HG03280 (cell line): ENCODE measurements at regions not wholly inside any gene's neighbourhood (a gene's known extent, or its start where the extent isn't known, plus 50 kb on each side); places are given as distances from the start of the nearest gene placed in this dataset.

Experiments
- ATAC-seq: cut with Tn5 transposase; IDR thresholded peaks from one replicate; pipeline ENCODE4 v1.9.1; 2021; ENCODE audit warnings: mild to moderate bottlenecking, moderate library complexity; ENCODE audit not compliant: unreplicated experiment

GRCh38 chr3:30258426-30259392 lies 347.7 kb upstream of the TGFBR2 start:
- no peak for ATAC-seq

GRCh38 chr3:30259730-30260129 lies 346.7 kb upstream of the TGFBR2 start:
- ATAC-seq: no peak

DNA sequence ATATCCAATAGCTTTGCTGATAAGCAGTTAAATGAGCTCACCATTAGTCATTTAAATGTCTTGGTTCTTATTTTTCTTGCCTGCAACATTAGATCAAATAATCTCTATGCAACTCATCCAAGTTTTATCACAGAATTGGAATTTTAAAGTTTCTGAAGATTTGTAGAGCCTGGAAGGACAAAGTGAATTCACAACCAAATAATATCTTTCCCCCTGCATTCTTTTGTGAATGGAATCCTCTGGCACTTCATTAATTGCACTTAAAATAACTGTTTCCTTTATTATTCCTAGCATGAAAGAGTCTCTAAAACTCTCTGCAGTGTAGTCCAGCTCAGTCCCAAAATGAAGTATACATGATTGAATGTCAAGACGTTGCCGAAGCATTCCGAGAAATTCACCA lies 345.6 kb upstream of the TGFBR2 start:
- no peak for ATAC-seq

DNA sequence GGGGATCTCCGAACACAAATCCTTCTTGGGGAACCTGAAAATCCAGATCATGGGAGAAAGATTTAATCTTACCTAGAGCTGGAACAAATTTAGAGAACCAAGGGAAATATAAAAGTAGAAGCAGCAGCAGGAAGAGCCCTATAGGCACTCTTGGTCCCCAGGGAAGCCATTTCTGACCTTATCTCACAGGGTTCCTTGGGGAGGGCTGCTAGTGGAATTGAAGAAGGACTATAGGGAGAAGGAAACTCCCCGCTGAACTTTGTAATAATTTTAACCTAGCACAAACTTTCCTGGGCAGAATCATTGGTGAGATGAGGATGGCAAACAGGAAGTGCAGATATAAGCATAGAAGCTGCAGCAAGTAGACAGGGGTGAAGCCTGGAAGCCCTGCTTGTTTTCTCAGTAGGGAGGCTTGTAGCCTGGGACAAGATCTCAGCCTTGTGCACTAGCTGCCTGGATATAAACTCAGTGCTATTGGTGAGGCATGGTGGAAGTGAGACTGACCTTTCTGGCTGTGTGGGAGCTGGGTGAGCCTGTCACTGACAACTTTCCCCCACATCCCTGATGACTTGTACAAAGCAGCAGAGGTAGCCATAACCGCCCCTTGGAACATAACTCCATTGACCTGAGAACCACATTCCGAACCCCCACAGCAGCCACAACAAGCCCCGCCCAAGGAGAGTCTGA lies 343.0 kb upstream of the TGFBR2 start:
- ATAC-seq: no peak

- ATAC-seq: no peak
Measured at GRCh38 chr3:30263925-30264313, 342.5 kb upstream of the TGFBR2 start.

GRCh38 chr3:30266524-30266923 lies 339.9 kb upstream of the TGFBR2 start:
- no peak for ATAC-seq

- no peak for ATAC-seq
Measured at GRCh38 chr3:30268288-30268687, 338.1 kb upstream of the TGFBR2 start.

DNA sequence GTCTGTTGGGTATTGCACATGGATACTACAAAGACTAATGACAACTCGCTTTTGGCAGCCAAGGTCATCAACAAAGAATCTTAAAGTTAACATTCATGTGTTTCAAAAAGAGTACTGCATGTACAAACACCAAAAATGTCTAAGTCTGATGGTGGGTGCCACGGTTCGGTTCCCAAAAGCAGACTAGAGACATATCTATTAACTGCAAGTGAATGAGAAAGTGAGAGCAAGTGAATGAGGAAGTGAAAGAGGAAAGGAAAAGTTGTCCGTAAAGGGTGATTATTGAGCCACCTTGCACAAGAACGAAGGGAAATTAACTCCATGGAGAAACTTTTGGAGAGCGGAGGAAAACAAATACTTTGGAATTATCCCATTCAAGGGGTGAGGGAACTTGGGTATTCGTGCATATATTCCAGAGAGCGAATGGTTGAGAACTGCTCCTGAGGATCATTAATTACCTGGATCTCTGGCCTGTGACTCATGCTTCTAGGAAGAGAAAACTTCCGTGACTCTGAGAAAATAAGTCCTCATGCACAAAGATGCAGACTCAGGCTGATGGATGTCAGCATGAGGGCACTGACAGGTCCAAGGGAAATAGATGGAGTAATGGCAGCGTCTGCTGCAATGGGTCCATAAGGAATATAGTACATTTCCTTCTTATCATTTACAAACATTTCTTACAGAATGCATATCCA lies 336.5 kb upstream of the TGFBR2 start:
- ATAC-seq: no peak

- ATAC-seq: no peak
Measured at GRCh38 chr3:30271781-30272180, 334.6 kb upstream of the TGFBR2 start.

GRCh38 chr3:30273304-30274072 lies 332.9 kb upstream of the TGFBR2 start:
- ATAC-seq: no peak

GRCh38 chr3:30277494-30277893 lies 328.9 kb upstream of the TGFBR2 start:
- no peak for ATAC-seq

GRCh38 chr3:30281526-30281925 lies 324.9 kb upstream of the TGFBR2 start:
- no peak for ATAC-seq

GRCh38 chr3:30282154-30282696 lies 324.2 kb upstream of the TGFBR2 start:
- no peak for ATAC-seq

DNA sequence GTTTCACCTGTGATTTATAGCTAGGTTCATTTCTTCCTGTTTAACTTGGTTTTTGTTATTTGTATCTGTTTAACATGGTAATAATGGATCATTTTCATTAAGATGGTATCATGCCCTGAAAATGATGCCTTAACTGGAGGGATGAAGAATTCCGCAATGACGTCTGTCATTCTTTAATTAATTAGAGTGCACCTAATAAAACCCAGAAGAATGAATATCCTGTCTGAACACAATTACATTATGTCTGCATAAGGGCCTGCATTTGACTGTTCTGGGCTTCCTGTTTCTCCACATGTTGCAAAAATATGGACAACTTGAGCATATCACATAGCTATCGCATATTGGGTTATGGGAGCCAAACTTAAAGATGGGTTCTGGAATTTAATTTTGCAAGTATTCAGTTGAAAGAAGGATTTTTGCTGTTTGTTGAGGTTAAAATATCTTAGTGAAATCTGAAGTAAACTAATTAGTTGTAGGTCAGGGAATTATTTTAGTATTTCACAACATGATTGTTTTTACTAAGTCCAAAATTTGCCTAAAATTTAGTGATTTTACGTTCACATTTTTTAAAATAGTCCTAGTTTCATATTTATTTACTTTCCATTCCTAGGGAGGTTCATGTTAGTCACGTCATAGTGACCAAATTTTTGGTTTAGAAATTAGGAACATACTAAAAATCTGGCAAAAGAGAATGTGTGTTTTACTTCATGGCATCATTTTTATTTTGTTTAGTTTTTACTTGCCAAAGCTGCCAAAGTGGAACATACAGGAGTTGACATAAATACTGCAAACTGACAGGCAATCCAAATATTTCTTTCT lies 321.0 kb upstream of the TGFBR2 start:
- no peak for ATAC-seq

DNA sequence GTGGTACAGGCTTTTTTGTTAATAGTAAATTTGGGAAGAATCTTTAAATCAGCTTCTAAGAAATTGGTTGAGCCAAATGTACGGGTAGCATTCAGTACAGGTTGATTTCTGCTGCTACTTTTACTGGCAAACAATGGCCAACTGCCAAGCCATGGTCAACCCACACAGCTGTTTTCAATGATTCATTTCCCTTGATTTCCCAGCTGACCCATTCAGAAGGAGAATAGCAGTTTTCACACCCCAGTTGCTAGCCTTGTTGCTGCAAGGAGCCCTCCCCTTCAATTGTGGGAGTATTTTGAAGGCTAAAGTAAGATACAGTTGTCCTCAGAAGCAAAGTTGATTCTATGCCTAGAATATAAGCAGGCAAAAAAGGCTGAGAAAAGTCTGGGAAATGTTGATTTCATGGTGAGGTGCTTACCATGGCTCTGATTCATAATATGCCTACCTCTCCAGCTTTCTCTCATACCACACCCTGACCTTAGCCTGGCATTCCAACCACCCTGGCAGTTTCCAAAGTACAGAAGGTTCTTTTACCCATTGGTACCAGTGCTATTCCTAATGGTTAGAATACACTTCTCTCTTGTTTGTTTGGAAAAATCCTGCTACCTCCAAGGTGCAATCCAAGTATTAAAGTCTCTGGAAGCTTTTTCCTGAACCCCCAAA lies 320.3 kb upstream of the TGFBR2 start:
- ATAC-seq: no peak

GRCh38 chr3:30286811-30287210 lies 319.6 kb upstream of the TGFBR2 start:
- no peak for ATAC-seq

- ATAC-seq: no peak
Measured at GRCh38 chr3:30288830-30289229, 317.6 kb upstream of the TGFBR2 start.

DNA sequence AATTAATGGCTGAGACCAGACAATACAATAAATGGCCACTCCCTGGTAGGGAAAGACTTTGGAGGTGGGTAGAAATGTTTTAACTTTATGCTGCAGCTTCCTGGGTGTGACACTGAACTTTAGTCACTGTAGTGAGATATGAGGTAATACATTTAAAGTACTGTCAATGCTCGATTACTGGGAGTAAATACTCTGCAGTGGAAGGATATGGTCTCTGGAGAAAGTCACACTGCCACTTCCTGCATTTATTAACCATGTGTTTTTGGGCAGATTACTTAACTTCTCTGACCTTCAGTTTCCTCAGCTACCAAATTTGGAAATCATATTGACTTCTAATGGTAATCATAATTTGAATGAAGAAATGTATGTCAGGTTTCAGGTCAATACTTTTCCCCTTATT lies 317.1 kb upstream of the TGFBR2 start:
- no peak for ATAC-seq

- no peak for ATAC-seq
Measured at GRCh38 chr3:30289766-30290165, 316.6 kb upstream of the TGFBR2 start.
